Mesenchymal stem cell (in vitro differentiated cells and primary cell): ENCODE measurements at regions not wholly inside any gene's neighbourhood (a gene's known extent, or its start where the extent isn't known, plus 50 kb on each side); places are given as distances from the start of the nearest gene placed in this dataset.

ENCODE experiments used
- DNase-seq: peaks from one replicate; pipeline ENCODE4 v3.0.0-alpha.2; 2013
- H2AFZ ChIP-seq: one replicate; pipeline ENCODE4 v1.6.1; 2013; ENCODE audit warnings: low read depth, mild to moderate bottlenecking, control low read depth, inconsistent platforms, low read length, moderate library complexity
- H2AK5ac ChIP-seq: 2 replicates; pipeline ENCODE4 v1.6.1; 2013; ENCODE audit warnings: low read length, moderate library complexity, mild to moderate bottlenecking, inconsistent platforms; ENCODE audit not compliant: severe bottlenecking
- H2BK120ac ChIP-seq: one replicate; pipeline ENCODE4 v1.6.1; 2013; ENCODE audit warnings: low read depth, mild to moderate bottlenecking, inconsistent platforms, low read length, moderate library complexity
- H2BK12ac ChIP-seq, 2 experiments: one replicate each; pipeline ENCODE4 v1.6.1; 2013; ENCODE audit warnings: inconsistent platforms in 2 of 2, low read length in 2 of 2, mild to moderate bottlenecking in 2 of 2, moderate library complexity in 2 of 2, control low read depth in 1 of 2
- H2BK15ac ChIP-seq: one replicate; pipeline ENCODE4 v1.6.1; 2013; ENCODE audit warnings: mild to moderate bottlenecking, low read depth, inconsistent platforms; ENCODE audit not compliant: poor library complexity, severe bottlenecking
- H2BK5ac ChIP-seq: 2 replicates; pipeline ENCODE4 v1.6.1; 2013; ENCODE audit warnings: low read depth, mild to moderate bottlenecking, low read length, control low read depth, inconsistent platforms; ENCODE audit not compliant: poor library complexity, severe bottlenecking
- H3K14ac ChIP-seq, 2 experiments: one replicate each; pipeline ENCODE4 v1.6.1; 2013; ENCODE audit warnings: inconsistent platforms in 2 of 2, low read length in 2 of 2, control low read depth in 1 of 2, mild to moderate bottlenecking in 1 of 2, moderate library complexity in 1 of 2
- H3K18ac ChIP-seq, 2 experiments: one replicate each; pipeline ENCODE4 v1.6.1; 2013; ENCODE audit warnings: inconsistent platforms in 2 of 2, low read length in 2 of 2, control low read depth in 1 of 2, low read depth in 1 of 2, mild to moderate bottlenecking in 1 of 2
- H3K23ac ChIP-seq, 2 experiments: one replicate each; pipeline ENCODE4 v1.6.1; 2013; ENCODE audit warnings: inconsistent platforms in 2 of 2, low read length in 2 of 2, mild to moderate bottlenecking in 2 of 2, moderate library complexity in 2 of 2, control low read depth in 1 of 2
- H3K27ac ChIP-seq: 2 replicates; pipeline ENCODE4 v1.5.1; 2013; ENCODE audit warnings: mild to moderate bottlenecking, moderate library complexity, low read length, control low read depth, inconsistent platforms; ENCODE audit not compliant: poor library complexity, severe bottlenecking
- H3K27me3 ChIP-seq, 2 experiments: 2 replicates each; pipeline versions ENCODE4 v1.6.1 to v1.7.0; 2013; ENCODE audit warnings: low read length in 2 of 2, mild to moderate bottlenecking in 2 of 2, moderate library complexity in 2 of 2, control low read depth in 1 of 2, inconsistent platforms in 1 of 2; ENCODE audit not compliant: control insufficient read depth in 1 of 2, insufficient read depth in 1 of 2
- H3K36me3 ChIP-seq, 2 experiments: 2 replicates each; pipeline versions ENCODE4 v1.6.1 to v1.7.0; 2013; ENCODE audit warnings: low read length in 2 of 2, control low read depth in 1 of 2, inconsistent platforms in 1 of 2, low read depth in 1 of 2, mild to moderate bottlenecking in 1 of 2; ENCODE audit not compliant: insufficient read depth in 2 of 2, control insufficient read depth in 1 of 2
- H3K4ac ChIP-seq, 2 experiments: one replicate each; pipeline ENCODE4 v1.6.1; 2013; ENCODE audit warnings: inconsistent platforms in 2 of 2, low read length in 2 of 2, mild to moderate bottlenecking in 2 of 2, moderate library complexity in 2 of 2, control low read depth in 1 of 2, low read depth in 1 of 2
- H3K4me1 ChIP-seq: 2 replicates; pipeline ENCODE4 v1.6.1; 2013; ENCODE audit warnings: low read depth, low read length, control low read depth; ENCODE audit not compliant: control insufficient read depth, insufficient read depth
- H3K4me2 ChIP-seq: 2 replicates; pipeline ENCODE4 v1.6.1; 2013; ENCODE audit warnings: low read length, mild to moderate bottlenecking, inconsistent platforms; ENCODE audit not compliant: poor library complexity, severe bottlenecking
- H3K4me3 ChIP-seq, 2 experiments: 2 replicates each; pipeline versions ENCODE4 v1.5.1 to v1.7.0; 2013; ENCODE audit warnings: low read length in 2 of 2, mild to moderate bottlenecking in 2 of 2, control low read depth in 1 of 2, low read depth in 1 of 2; ENCODE audit not compliant: insufficient read depth in 1 of 2
- H3K79me1 ChIP-seq: replicated peaks from 2 replicates; pipeline ENCODE4 v1.6.1; 2013; ENCODE audit warnings: mild to moderate bottlenecking, control low read depth, low read length, inconsistent platforms; ENCODE audit not compliant: poor library complexity, severe bottlenecking
- H3K9ac ChIP-seq: 2 replicates; pipeline ENCODE4 v1.7.0; 2013; ENCODE audit warnings: mild to moderate bottlenecking, low read length, moderate library complexity
- H3K9me3 ChIP-seq: 2 replicates; pipeline ENCODE4 v1.7.0; 2013; ENCODE audit warnings: mild to moderate bottlenecking, low read length; ENCODE audit not compliant: control insufficient read depth
- H4K8ac ChIP-seq: one replicate; pipeline ENCODE4 v1.6.1; 2013; ENCODE audit warnings: inconsistent platforms, mild to moderate bottlenecking, low read length, moderate library complexity
- H4K91ac ChIP-seq: one replicate; pipeline ENCODE4 v1.6.1; 2013; ENCODE audit warnings: mild to moderate bottlenecking, low read length, inconsistent platforms
- WGBS: methylation state at CpG from one replicate; pipeline ENCODE4 v1.1.7; 2013; ENCODE audit warnings: mixed read lengths; 5-methylcytosine and 5-hydroxymethylcytosine counted together

DNA sequence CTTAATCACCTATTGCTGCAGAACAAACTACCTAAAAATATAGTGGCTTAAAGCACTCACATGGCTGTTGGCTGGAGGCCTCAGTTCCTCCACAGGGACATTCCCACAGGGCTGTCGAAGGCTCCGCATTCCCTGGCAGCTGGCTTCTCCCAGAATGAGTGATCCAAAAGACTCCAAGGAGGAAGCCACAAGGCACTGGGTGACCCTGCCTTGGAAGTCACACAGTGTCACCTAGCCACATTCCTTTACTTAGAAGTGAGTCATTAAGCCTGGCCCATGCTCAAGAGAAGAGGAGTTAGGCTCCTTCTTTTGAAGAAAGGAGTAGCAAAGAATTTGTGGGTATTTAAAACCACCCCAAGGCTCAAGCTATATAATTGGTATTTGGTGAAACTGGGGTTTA lies 63.9 kb upstream of the MAP1LC3B2 start:
- no peak overlapping the region for H3K4me2 ChIP-seq
- 77% methylated on average over 2 of the region's 2 CpGs for WGBS
- H3K14ac ChIP-seq: no peak overlapping the region
- H4K8ac ChIP-seq: no peak overlapping the region
- H3K9me3 ChIP-seq: no peaks in the 10 kb centered on the region
- H3K79me1 ChIP-seq: no peaks in the 10 kb centered on the region
- H2BK5ac ChIP-seq: no peak overlapping the region
- H3K27ac ChIP-seq: no peak overlapping the region
- no peak overlapping the region for H2BK12ac ChIP-seq
- H2BK15ac ChIP-seq: no peak overlapping the region
- peak overlapping the region in 1 of 2 experiments; percentile 25 for H3K4ac ChIP-seq
- H3K4me3 ChIP-seq: no peak overlapping the region
- no peak overlapping the region for H3K9ac ChIP-seq
- no peak overlapping the region for H3K18ac ChIP-seq
- no peaks in the 10 kb centered on the region for H3K36me3 ChIP-seq
- H2AFZ ChIP-seq: no peak overlapping the region
- H3K4me1 ChIP-seq: no peaks in the 10 kb centered on the region
- peak; percentile 22 for DNase-seq
- H4K91ac ChIP-seq: no peak overlapping the region
- H3K23ac ChIP-seq: no peak overlapping the region
- no peak overlapping the region for H2BK120ac ChIP-seq
- no peak overlapping the region for H2AK5ac ChIP-seq
- H3K27me3 ChIP-seq: no peaks in the 10 kb centered on the region

DNA sequence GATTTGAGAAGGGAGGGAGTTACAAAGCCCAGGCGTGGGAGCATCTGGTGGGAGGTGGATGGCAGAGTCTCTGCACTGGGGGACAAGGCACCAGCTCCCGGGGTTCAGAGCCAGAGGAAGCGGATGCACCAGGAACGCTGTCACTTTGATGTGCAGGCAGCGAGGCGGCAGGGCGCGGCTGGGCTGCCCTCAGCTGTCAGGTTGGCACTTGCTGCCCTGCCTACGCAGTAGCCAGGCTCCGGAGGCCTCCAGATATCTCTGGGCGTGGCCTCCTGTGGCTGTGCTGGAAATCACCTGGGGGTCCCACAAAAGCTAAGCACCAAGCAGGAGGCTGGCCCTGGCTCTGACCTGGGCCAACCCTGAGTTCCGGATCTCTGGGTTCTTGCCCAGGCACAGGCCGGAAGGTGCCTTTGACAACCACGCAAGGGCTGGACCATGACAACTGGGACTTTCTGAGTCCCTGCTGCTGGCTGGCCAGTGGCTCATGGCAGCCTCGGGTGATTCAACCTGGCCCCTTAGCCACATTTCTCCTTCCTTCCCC lies 62.1 kb upstream of the MAP1LC3B2 start:
- H2AK5ac ChIP-seq: no peak overlapping the region
- H3K18ac ChIP-seq: no peak overlapping the region
- no peaks in the 10 kb centered on the region for H3K4me1 ChIP-seq
- H3K4me2 ChIP-seq: no peak overlapping the region
- H4K91ac ChIP-seq: no peak overlapping the region
- no peak overlapping the region for H2BK5ac ChIP-seq
- no peak overlapping the region for H3K27ac ChIP-seq
- no peaks in the 10 kb centered on the region for H3K9me3 ChIP-seq
- H3K14ac ChIP-seq: peak overlapping the region in 1 of 2 experiments; percentile 49
- no peaks in the 10 kb centered on the region for H3K79me1 ChIP-seq
- H3K9ac ChIP-seq: no peak overlapping the region
- no peak overlapping the region for H3K4ac ChIP-seq
- no peak overlapping the region for H2BK15ac ChIP-seq
- no peak for DNase-seq
- no peak overlapping the region for H2BK120ac ChIP-seq
- no peak overlapping the region for H3K4me3 ChIP-seq
- H2AFZ ChIP-seq: no peak overlapping the region
- H3K36me3 ChIP-seq: no peaks in the 10 kb centered on the region
- no peaks in the 10 kb centered on the region for H3K27me3 ChIP-seq
- no peak overlapping the region for H4K8ac ChIP-seq
- H3K23ac ChIP-seq: no peak overlapping the region
- WGBS: 98% methylated on average over 15 of the region's 15 CpGs
- no peak overlapping the region for H2BK12ac ChIP-seq

GRCh38 chr12:116498471-116498870 lies 60.7 kb upstream of the MAP1LC3B2 start:
- no peak for DNase-seq
- no peak overlapping the region for H2BK120ac ChIP-seq
- no peaks in the 10 kb centered on the region for H3K4me1 ChIP-seq
- no peak overlapping the region for H2BK12ac ChIP-seq
- H3K27ac ChIP-seq: no peak overlapping the region
- H4K8ac ChIP-seq: no peak overlapping the region
- H3K23ac ChIP-seq: no peak overlapping the region
- 100% methylated on average over 1 of the region's 1 CpG for WGBS
- H3K9ac ChIP-seq: no peak overlapping the region
- H3K14ac ChIP-seq: no peak overlapping the region
- H4K91ac ChIP-seq: no peak overlapping the region
- H3K79me1 ChIP-seq: no peaks in the 10 kb centered on the region
- no peak overlapping the region for H2AK5ac ChIP-seq
- H3K9me3 ChIP-seq: no peaks in the 10 kb centered on the region
- no peaks in the 10 kb centered on the region for H3K27me3 ChIP-seq
- H2BK15ac ChIP-seq: no peak overlapping the region
- H3K4me2 ChIP-seq: no peak overlapping the region
- no peak overlapping the region for H3K4me3 ChIP-seq
- no peak overlapping the region for H2BK5ac ChIP-seq
- H2AFZ ChIP-seq: no peak overlapping the region
- H3K18ac ChIP-seq: no peak overlapping the region
- no peak overlapping the region for H3K4ac ChIP-seq
- H3K36me3 ChIP-seq: no peaks in the 10 kb centered on the region

GRCh38 chr12:116502141-116502725 lies 56.9 kb upstream of the MAP1LC3B2 start:
- H3K4me3 ChIP-seq: no peak overlapping the region
- no peak for DNase-seq
- no peak overlapping the region for H4K8ac ChIP-seq
- H3K27me3 ChIP-seq: no peaks in the 10 kb centered on the region
- no peak overlapping the region for H2AFZ ChIP-seq
- H3K4me1 ChIP-seq: peaks cover 8% of the 10 kb centered on the region
- no peak overlapping the region for H2BK5ac ChIP-seq
- H3K4ac ChIP-seq: no peak overlapping the region
- no peaks in the 10 kb centered on the region for H3K9me3 ChIP-seq
- H4K91ac ChIP-seq: no peak overlapping the region
- no peak overlapping the region for H3K18ac ChIP-seq
- H3K14ac ChIP-seq: no peak overlapping the region
- no peak overlapping the region for H3K9ac ChIP-seq
- no peak overlapping the region for H2BK12ac ChIP-seq
- H3K27ac ChIP-seq: no peak overlapping the region
- no peaks in the 10 kb centered on the region for H3K79me1 ChIP-seq
- H3K36me3 ChIP-seq: no peaks in the 10 kb centered on the region
- no peak overlapping the region for H2BK15ac ChIP-seq
- no peak overlapping the region for H3K23ac ChIP-seq
- no peak overlapping the region for H3K4me2 ChIP-seq
- WGBS: 78% methylated on average over 14 of the region's 14 CpGs
- no peak overlapping the region for H2AK5ac ChIP-seq
- no peak overlapping the region for H2BK120ac ChIP-seq
